Stimulated activated CD4-positive, alpha-beta T cell treated with anti-CD3 and anti-CD28 coated beads, Interleukin-4, amount 100 ng/mL, for 48 hours (primary cell): ENCODE measurements at regions not wholly inside any gene's neighbourhood (a gene's known extent, or its start where the extent isn't known, plus 50 kb on each side); places are given as distances from the start of the nearest gene placed in this dataset.
"Not testable (repeated sequence)": the region's sequence is repeated elsewhere in the genome, so short reads cannot be mapped to it uniquely, and the experiment has no call there.

Experiments
- DNase-seq, 2 donors: peaks; one replicate each; pipeline ENCODE4 v3.0.0-alpha.2; 2020; ENCODE audit warnings: low read depth in 2 of 2

DNA sequence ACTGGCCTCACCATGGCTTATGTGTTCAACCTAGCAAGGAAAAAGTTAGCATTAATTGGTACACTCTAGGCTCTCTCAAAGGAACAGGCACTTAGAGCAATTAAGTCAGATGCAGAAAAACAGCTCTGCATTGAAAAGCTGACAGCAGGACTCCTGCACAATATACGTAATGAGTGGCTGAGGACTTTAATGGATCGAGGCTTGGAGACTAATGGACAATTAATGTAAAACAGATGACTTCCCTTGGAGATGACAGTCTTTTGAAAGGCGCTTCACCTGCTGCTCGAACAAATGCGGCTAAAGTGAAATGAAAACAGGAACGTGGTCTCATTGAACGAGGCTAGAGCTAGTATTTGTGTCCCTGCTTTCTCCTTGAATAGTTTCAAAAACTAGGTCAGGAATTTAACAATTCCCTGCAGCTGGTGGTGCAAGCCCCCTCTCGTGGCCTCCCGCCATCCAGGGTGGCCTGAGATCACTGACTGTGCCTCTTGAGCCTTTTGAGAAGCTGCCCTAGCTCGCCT, 137.1 kb downstream of the ELOVL4 start:
- DNase-seq, result no peak

DNA sequence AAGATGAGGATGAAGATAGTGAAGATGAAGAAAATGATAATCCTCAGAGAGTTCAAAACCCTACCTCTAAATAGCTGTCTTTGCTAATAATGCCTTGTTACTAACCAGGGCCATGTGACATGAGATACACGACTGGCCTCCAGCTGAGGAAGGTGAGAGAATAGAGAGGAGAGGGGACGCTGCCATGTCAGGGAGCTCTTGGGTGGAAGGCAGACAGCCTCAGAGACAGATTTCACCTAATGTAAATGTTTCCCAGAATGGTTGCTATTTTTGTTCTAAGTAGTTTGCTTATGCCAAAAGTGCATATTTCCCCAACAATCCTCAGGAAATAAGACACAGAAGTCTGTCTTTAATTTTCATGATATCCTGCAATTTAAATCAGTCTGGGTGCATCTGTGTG, 138.4 kb downstream of the ELOVL4 start:
- DNase-seq, result no peak

DNA sequence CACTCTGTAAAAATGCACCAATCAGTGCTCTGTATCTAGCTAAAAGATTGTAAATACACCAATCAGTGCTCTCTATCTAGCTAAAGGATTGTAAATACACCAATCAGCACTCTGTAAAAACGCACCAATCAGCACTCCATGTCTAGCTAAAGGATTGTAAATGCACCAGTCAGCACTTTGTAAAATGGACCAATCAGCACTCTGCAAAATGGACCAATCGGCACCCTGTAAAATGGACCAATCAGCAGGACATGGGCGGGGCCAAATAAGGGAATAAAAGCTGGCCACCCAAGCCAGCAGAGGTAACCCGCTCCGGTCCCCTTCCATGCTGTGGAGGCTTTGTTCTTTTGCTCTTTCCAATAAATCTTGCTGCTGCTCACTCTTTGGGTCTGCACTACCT, 140.7 kb downstream of the ELOVL4 start:
- not testable (repeated sequence) for DNase-seq

DNA sequence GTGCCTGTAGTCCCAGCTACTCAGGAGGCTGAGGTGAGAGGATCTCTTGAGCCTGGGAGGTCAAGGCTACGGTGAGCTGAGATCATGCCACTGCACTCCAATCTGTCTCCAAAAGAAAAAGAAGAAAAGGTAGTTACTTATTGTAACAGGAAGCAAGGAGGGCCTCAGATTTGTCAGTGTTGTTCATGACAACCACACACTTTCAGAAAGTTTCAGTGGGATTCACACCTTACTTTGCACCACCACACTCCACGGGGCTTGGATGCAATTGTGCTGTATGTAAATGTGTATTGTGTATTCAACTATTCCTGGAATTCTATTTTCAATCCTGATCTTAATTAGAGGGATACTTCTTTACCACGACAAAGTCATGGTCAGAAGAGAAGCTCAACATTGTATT, 142.6 kb downstream of the ELOVL4 start:
- no peak for DNase-seq

DNA sequence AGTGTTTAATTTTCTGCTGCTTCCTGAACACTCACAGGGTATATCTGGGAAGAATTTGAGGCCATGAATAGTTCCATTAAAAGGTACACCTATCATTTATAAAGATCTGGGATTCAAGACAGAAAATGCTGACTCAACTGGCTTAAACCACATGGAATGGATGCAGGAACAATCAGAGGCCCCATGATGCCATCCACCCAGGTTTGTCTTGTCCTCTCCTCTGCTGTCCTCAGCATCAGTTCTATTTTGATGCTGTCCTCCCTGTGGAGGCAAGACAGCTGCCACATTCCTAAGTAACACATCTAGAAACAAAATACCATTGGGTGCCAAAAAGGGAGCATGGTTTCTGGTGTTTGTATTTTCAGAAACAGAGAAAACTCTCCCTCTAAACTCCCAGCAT, 143.4 kb downstream of the ELOVL4 start:
- DNase-seq, result no peak

DNA sequence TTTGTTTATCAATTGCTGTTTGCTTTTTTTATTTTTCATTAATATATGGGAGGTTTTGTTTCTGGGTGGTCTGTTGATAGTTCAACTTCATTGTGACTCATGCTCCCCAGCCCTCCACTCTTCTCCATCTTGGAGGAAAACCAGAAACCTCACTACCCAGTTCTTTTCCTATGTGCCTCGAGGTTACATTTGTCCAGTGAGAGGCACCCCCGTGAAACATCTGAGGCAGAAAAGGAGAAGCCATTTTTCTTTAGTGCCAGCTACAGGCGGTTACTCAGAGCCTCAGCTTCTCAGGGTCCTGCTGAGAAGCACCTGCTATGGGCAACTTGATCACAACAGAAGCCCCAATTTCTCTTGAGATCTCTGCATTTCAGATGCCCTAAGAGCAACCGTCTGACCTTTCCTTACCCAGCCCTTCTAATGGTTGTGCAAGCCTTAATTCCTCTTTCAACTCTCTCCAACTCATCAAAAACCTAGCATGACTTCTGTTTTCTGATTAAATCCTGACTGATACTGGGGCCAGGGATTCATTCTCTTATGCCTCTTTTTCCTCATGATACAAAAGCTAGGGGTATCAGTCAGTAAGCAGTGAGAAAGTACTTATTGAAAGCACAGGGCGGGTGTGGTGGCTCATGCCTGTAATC, 144.6 kb downstream of the ELOVL4 start:
- no peak for DNase-seq

GRCh38 chr6:79801362-79801761, 146.0 kb downstream of the ELOVL4 start:
- no peak for DNase-seq

DNA sequence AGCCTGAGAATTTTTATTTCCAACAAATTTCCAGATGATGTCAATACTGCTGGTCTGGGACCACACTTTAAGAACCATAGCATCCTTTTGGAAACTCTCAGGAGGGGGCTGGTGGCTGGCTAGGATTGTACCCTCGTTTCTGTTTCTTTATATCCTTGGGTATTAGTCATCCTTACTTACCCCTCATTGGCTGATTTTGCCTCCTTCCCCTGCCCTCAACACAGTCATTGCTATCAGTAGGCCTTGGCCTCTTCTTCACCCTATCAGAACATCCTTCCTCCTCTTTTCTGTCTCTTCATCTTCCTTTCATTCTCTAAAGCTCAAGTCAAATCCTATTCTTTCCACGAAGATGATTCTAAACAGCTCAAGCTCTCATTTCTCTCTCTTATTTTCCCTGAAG, 148.5 kb downstream of the ELOVL4 start:
- no peak for DNase-seq

- no peak for DNase-seq
These were observed 149.4 kb downstream of the ELOVL4 start for GRCh38 chr6:79797912-79798311.

- no peak for DNase-seq
These were observed 150.1 kb downstream of the ELOVL4 start for GRCh38 chr6:79797163-79797764.

GRCh38 chr6:79796197-79796596, 151.2 kb downstream of the ELOVL4 start:
- DNase-seq, result no peak

GRCh38 chr6:79789896-79790295, 157.5 kb downstream of the ELOVL4 start:
- DNase-seq, result no peak

- DNase-seq, result no peak
These were observed 157.6 kb downstream of the SH3BGRL2 start for GRCh38 chr6:79788756-79789155.

GRCh38 chr6:79787626-79788025, 156.5 kb downstream of the SH3BGRL2 start:
- DNase-seq, result no peak

GRCh38 chr6:79784395-79784753, 153.2 kb downstream of the SH3BGRL2 start:
- DNase-seq, result no peak

- DNase-seq, result no peak
These were observed 152.7 kb downstream of the SH3BGRL2 start for GRCh38 chr6:79783670-79784394.

DNA sequence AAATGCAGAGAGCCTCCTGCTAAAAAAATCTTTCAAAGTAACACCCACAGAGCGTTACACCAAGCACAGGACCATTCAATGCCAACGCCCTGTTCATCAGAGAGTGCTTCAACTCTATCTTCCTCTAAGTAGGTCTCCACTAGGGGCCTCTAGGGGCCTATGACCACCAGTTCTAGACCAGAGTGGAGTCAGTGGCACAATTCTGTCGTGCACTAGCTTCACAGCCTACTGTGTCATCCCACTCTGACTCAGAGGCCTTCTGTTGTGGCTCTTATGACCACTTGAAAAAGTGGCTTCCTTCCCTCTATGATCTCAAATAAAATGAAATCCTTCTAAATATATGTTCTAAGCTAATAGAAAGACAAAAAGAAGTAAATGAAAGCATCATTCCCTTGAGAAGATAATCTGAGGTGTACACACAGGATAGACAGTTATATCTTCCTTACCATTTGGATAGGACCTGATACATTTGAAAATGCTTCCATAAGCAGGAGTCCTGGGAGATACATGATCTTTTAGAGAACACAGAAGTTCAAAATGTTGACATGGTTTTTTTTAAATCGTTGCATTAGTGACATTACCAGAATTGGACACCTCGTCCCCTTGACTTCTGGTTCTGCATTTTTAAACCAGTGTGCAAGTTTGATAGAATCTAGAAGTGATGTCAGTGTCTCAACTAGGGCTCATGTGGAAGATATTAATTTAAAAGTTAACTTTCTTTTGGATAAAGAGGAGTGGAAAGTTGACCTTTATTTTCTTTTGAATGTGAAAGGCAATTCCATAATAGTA, 151.9 kb downstream of the SH3BGRL2 start:
- DNase-seq, result no peak

DNA sequence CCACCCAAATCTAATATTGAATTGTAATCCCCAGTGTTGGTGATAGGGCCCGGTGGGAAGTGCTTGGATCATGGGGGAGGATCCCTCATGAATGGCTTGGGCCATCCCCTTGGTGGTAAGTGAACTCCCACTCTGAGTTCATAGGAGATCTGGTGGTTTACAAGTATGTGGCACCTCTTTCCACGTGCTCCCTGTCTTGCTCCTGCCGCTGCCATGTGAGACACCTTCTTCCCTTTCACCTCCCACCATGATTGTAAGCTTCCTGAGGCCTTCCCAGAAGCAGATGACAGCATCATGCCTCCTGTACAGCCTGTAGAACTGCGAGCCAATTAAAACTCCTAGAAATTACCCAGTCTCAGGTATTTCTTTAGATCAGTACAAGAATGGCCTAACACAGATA, 150.8 kb downstream of the SH3BGRL2 start:
- no peak for DNase-seq

- no peak for DNase-seq
These were observed 149.8 kb downstream of the SH3BGRL2 start for GRCh38 chr6:79780881-79781280.

DNA sequence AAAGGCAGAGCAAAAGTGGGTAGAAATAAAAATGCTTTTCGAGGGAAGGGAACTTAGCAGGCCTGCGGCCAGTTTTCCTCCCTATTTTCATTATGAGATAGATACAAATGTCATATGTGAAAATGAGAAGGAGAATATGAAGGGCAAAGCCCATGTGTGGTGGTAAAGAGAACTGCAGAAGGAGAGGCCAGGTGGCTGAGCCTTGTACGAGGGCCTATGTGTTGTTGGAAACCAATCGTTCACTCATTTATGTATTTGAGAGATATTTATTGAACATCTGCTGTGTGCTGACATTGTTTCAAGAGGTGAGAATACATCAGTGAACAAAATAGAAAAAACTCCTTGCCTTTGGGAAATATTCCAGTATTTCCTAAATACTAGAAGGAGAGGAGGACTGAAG, 147.7 kb downstream of the SH3BGRL2 start:
- DNase-seq, result no peak

- peak; percentile 84 to 87 for DNase-seq
These were observed 146.8 kb downstream of the SH3BGRL2 start for GRCh38 chr6:79777713-79778579.
